DMS53 (cell line): ENCODE measurements at regions not wholly inside any gene's neighbourhood (a gene's known extent, or its start where the extent isn't known, plus 50 kb on each side); places are given as distances from the start of the nearest gene placed in this dataset.

Experiments used
- DNase-seq: peaks from one replicate; lab custom pipeline; 2025; lab: John Stamatoyannopoulos, UW

- no peak for DNase-seq
Measured at GRCh38 chr4:123878976-123879375, 482.4 kb downstream of the SPRY1 start.

GRCh38 chr4:123880631-123881030 lies 484.0 kb downstream of the SPRY1 start:
- no peak for DNase-seq

GRCh38 chr4:123884922-123885321 lies 488.3 kb downstream of the SPRY1 start:
- DNase-seq = no peak

GRCh38 chr4:123889507-123889906 lies 492.9 kb downstream of the SPRY1 start:
- DNase-seq = no peak

GRCh38 chr4:123890889-123891288 lies 494.3 kb downstream of the SPRY1 start:
- no peak for DNase-seq

GRCh38 chr4:123891881-123892280 lies 495.3 kb downstream of the SPRY1 start:
- DNase-seq = no peak

- no peak for DNase-seq
Measured at GRCh38 chr4:123892368-123892976, 495.9 kb downstream of the SPRY1 start.

- DNase-seq = no peak
Measured at GRCh38 chr4:123893011-123893981, 496.7 kb downstream of the SPRY1 start.

GRCh38 chr4:123896446-123897071 lies 500.0 kb downstream of the SPRY1 start:
- no peak for DNase-seq

GRCh38 chr4:123898946-123899666 lies 502.5 kb downstream of the SPRY1 start:
- DNase-seq = no peak

GRCh38 chr4:123904882-123905281 lies 508.3 kb downstream of the SPRY1 start:
- DNase-seq = no peak

- DNase-seq = no peak
Measured at GRCh38 chr4:123913598-123913997, 517.0 kb downstream of the SPRY1 start.

GRCh38 chr4:123916821-123917220 lies 520.2 kb downstream of the SPRY1 start:
- no peak for DNase-seq

- DNase-seq = no peak
Measured at GRCh38 chr4:123919576-123920098, 523.0 kb downstream of the SPRY1 start.

GRCh38 chr4:123921339-123921738 lies 524.7 kb downstream of the SPRY1 start:
- DNase-seq = no peak

- DNase-seq = no peak
Measured at GRCh38 chr4:123922847-123923246, 526.3 kb downstream of the SPRY1 start.

GRCh38 chr4:123924536-123924935 lies 527.9 kb downstream of the SPRY1 start:
- no peak for DNase-seq

GRCh38 chr4:123929565-123929964 lies 533.0 kb downstream of the SPRY1 start:
- no peak for DNase-seq

GRCh38 chr4:123930996-123931395 lies 534.4 kb downstream of the SPRY1 start:
- DNase-seq = no peak

GRCh38 chr4:123934096-123934495 lies 537.5 kb downstream of the SPRY1 start:
- no peak for DNase-seq

GRCh38 chr4:123936621-123937043 lies 540.0 kb downstream of the SPRY1 start:
- DNase-seq = no peak

GRCh38 chr4:123937581-123937980 lies 541.0 kb downstream of the SPRY1 start:
- no peak for DNase-seq
